ENCODE measurements at regions not wholly inside any gene's neighbourhood (a gene's known extent, or its start where the extent isn't known, plus 50 kb on each side); places are given as distances from the start of the nearest gene placed in this dataset.

DNA sequence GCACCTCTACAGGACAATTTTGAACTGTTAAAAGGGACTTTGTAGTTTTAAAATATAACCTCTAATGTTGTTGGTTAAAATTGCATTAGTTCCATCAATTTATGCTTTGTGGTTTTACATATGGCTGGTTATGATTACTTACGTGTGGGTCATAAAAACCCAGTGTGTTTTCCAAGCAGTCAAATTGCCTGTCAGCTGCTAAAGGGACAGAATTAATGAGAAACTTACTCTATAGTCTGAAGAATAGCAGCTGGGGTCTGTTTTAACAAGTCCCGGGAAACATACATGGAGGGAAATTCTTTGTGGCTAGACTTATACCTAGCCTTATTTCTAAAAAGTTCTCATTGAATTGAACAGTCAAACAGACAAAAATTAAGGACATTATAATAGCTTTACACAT lies 820.9 kb upstream of the ADGRL4 start:
- TF ChIP-seq POLR2A (IDR thresholded peaks at IDR 0.05): no peak
- TF ChIP-seq, protein P1, sequence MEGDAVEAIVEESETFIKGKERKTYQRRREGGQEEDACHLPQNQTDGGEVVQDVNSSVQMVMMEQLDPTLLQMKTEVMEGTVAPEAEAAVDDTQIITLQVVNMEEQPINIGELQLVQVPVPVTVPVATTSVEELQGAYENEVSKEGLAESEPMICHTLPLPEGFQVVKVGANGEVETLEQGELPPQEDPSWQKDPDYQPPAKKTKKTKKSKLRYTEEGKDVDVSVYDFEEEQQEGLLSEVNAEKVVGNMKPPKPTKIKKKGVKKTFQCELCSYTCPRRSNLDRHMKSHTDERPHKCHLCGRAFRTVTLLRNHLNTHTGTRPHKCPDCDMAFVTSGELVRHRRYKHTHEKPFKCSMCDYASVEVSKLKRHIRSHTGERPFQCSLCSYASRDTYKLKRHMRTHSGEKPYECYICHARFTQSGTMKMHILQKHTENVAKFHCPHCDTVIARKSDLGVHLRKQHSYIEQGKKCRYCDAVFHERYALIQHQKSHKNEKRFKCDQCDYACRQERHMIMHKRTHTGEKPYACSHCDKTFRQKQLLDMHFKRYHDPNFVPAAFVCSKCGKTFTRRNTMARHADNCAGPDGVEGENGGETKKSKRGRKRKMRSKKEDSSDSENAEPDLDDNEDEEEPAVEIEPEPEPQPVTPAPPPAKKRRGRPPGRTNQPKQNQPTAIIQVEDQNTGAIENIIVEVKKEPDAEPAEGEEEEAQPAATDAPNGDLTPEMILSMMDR (IDR thresholded peaks at IDR 0.05): no peak
